ENCODE measurements at regions not wholly inside any gene's neighbourhood (a gene's known extent, or its start where the extent isn't known, plus 50 kb on each side); places are given as distances from the start of the nearest gene placed in this dataset.

DNA sequence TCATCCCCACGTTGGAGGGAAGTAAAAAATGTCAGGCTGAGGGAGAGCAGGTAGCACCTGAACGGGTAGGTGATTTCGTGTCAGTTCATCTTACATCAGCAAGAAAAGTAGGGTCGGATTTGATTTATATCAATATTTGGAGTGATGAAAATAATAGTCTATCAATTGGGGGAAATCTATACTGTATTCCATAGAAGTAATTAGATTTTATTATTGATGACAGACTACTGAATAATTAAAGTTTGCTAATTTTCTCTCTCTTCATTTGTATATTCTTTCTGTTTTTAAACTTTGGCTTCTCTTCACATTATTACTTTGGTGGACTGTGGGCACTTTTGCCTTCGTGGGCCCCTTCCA is 78.4 kb downstream of the OLIG3 start:
- Histone ChIP-seq H2AK5ac (ENCODE audit: low read depth, low read length) (no peak overlapping the region), H3K4ac (replicated peaks; ENCODE audit: insufficient read length, low read depth, low read length) (no peak overlapping the region), H4K20me1 (replicated peaks in 1 of 2; ENCODE audit: control insufficient read depth in 1 of 2, insufficient read depth in 2 of 2, low read length in 2 of 2) (no peaks in the 10 kb centered on the region), H2BK12ac (ENCODE audit: low read depth, low read length) (no peak overlapping the region; the same call in 1 of the 2 replicates), H3K36me3 (ENCODE audit: control insufficient read depth in 2 of 4, insufficient read depth in 4 of 4, low read length in 3 of 4) (no peaks in the 10 kb centered on the region), H3K9ac (replicated peaks in 1 of 4; ENCODE audit: extremely low read depth in 1 of 4, low read depth in 3 of 4, low read length in 3 of 4) (no peak overlapping the region), H3K27me3 (replicated peaks in 1 of 4; ENCODE audit: control insufficient read depth in 3 of 4, extremely low read depth in 1 of 4, insufficient read depth in 3 of 4, low read length in 3 of 4) (peaks cover 0 to 2% (median 0%) of the 10 kb centered on the region in 4 experiments; a peak in 1 of 7 replicates), H4K5ac (ENCODE audit: insufficient read length, low read depth, low read length) (no peak overlapping the region), H2BK15ac (ENCODE audit: low read length) (no peak overlapping the region), H3K23me2 (ENCODE audit: low read depth, low read length) (0 out of 2 replicates have a peak, but pooled peaks cover 7% of the 10 kb centered on the region), H2BK120ac (replicated peaks; ENCODE audit: low read depth, low read length) (no peak overlapping the region), H2BK20ac (ENCODE audit: low read length) (no peak overlapping the region), H4K91ac (replicated peaks; ENCODE audit: insufficient read length, low read length) (no peak overlapping the region), H2BK5ac (ENCODE audit: low read depth, low read length) (no peak overlapping the region), H3K9me3 (ENCODE audit: insufficient read depth in 2 of 2, low read depth in 1 of 2, low read length in 1 of 2) (no peaks in the 10 kb centered on the region), H3K27ac (ENCODE audit: low read depth, low read length) (no peak overlapping the region), H4K8ac (ENCODE audit: extremely low read depth, insufficient read depth, low read length) (no peak overlapping the region), H3K23ac (ENCODE audit: insufficient read length) (no peak overlapping the region), H3K14ac (ENCODE audit: insufficient read length) (no peak overlapping the region), H3K79me2 (ENCODE audit: control insufficient read depth in 1 of 2, insufficient read depth in 2 of 2, low read length in 2 of 2) (no peaks in the 10 kb centered on the region), H2AFZ (ENCODE audit: low read length) (no peak overlapping the region), H3K56ac (replicated peaks; ENCODE audit: insufficient read length, low read depth, low read length) (no peak overlapping the region), H3K79me1 (ENCODE audit: low read depth, low read length) (no peaks in the 10 kb centered on the region), H3K4me1 (replicated peaks in 1 of 4; ENCODE audit: control insufficient read depth in 3 of 4, insufficient read depth in 4 of 4, low read length in 3 of 4) (peaks cover 4 to 18% (median 14%) of the 10 kb centered on the region in 4 experiments; a peak in 6 of 7 replicates), H3K18ac (ENCODE audit: extremely low read depth, low read length) (no peak overlapping the region), H3K4me3 (ENCODE audit: extremely low read depth in 1 of 4, insufficient read depth in 2 of 4, low read depth in 3 of 4, low read length in 4 of 4) (peak overlapping the region in 1 of 4 experiments; percentile 54; a peak in 3 of 8 replicates), H3K4me2 (ENCODE audit: insufficient read depth in 1 of 2, low read depth in 2 of 2, low read length in 2 of 2) (peak overlapping the region; percentile 77 to 80; a peak in 2 of 4 replicates)
- ChIA-PET CTCF (ENCODE audit: partially characterized antibody) (interaction anchor here (0.7 to 3.1 kb wide), 10 partner anchors 10 to 174 kb away, joined by 3 to 17 read pairs (median 4); no protein-coding TSS in a partner anchor), POLR2A (ENCODE audit: partially characterized antibody) (no interaction called here)
- FAIRE-seq (no peak), DNase-seq (ENCODE audit: low read depth in 1 of 2, low spot score in 2 of 2) (no peak)
- 33% methylated on average over 5 of the region's 5 CpGs; no CpG with 5 or more reads in 1 of the 2 experiments for WGBS, 2 experiments (ENCODE audit: extremely low coverage in 1 of 2, insufficient coverage in 1 of 2, insufficient read length in 1 of 2, insufficient replicate concordance in 2 of 2, low coverage in 1 of 2, low lambda C conversion rate in 2 of 2, missing lambda C conversion rate in 1 of 2)
- no peak for TF ChIP-seq TCF12 (IDR thresholded peaks at IDR 0.05; ENCODE audit: low read depth, low read length)
- TF ChIP-seq SP1 (IDR thresholded peaks at IDR 0.05; ENCODE audit: low read depth, low read length) = no peak
- TF ChIP-seq PHF8 (conservative IDR thresholded peaks at IDR 0.05; ENCODE audit: low read depth, low read length) = no peak

Measured in H1 (cell line).